GM19043 (cell line): ENCODE measurements at regions not wholly inside any gene's neighbourhood (a gene's known extent, or its start where the extent isn't known, plus 50 kb on each side); places are given as distances from the start of the nearest gene placed in this dataset.

ENCODE experiments used
- ATAC-seq: cut with Tn5 transposase; IDR thresholded peaks from one replicate; pipeline ENCODE4 v1.9.1; 2021; ENCODE audit warnings: low read depth; ENCODE audit not compliant: unreplicated experiment

- no peak for ATAC-seq
Measured at GRCh38 chr9:99731950-99732349, 89.7 kb upstream of the NR4A3 start.

DNA sequence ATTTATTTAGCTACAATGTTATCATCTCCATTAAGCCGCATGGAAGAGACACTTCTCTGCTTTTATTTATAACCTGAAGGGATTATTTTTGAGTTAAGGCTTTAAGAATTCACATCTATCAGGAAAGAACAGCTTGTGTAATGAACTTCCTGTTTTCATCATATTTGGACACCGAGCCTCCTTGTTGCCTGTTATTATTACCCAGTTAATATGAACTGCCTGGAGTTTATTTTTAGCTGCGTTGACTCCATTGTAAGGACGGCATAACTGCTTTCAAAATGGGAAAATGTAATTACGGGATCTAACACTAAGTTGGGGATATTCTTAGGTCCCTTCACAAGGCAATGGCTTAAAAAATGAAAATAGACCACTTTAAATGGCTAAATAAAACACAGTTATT is 89.0 kb upstream of the NR4A3 start:
- ATAC-seq: no peak

- no peak for ATAC-seq
Measured at GRCh38 chr9:99735041-99735440, 86.6 kb upstream of the NR4A3 start.

- no peak for ATAC-seq
Measured at GRCh38 chr9:99736291-99736690, 85.4 kb upstream of the NR4A3 start.

- ATAC-seq: no peak
Measured at GRCh38 chr9:99737649-99738048, 84.0 kb upstream of the NR4A3 start.

- no peak for ATAC-seq
Measured at GRCh38 chr9:99743006-99743405, 78.7 kb upstream of the NR4A3 start.

- ATAC-seq: no peak
Measured at GRCh38 chr9:99743455-99743854, 78.2 kb upstream of the NR4A3 start.

GRCh38 chr9:99744132-99744531 is 77.6 kb upstream of the NR4A3 start:
- no peak for ATAC-seq

GRCh38 chr9:99745085-99745484 is 76.6 kb upstream of the NR4A3 start:
- no peak for ATAC-seq

- no peak for ATAC-seq
Measured at GRCh38 chr9:99746406-99746805, 75.3 kb upstream of the NR4A3 start.

- no peak for ATAC-seq
Measured at GRCh38 chr9:99748266-99748665, 73.4 kb upstream of the NR4A3 start.

DNA sequence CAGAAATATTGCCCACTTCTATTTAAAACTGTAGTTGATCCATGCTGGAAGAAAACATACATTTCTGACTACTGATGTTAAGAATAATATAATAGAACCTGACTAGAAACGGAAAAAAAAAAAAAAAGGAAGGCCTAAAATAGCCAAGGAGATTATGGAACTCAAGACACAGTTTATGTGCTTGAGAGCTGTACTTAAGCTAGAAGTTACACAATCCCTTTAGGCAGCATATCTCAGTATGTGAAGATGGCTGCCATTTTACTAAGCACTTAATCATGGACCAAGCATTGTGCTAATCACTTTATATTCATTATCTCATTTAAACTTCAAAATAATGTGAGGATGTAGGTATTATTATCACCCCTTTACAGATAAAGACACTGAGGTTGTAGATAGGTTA is 73.0 kb upstream of the NR4A3 start:
- ATAC-seq: no peak

DNA sequence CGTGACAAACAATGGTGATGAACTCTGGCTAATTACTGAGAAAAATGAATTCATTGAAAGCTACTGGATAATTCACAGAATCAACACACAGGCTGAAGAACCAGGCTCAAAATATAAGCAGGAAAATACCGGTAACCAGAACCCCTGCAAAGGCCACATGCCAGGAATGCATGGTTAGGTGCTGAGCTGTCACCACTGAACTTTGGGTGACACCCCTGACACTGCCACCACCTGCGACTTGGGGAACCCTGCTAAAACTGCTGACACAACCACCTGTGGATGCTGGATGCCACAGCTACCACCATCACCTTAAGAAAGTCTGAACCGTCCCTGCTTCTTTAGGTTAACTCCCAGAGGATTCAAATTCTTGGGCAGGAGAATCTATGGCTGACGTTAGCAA is 72.0 kb upstream of the NR4A3 start:
- ATAC-seq: no peak

DNA sequence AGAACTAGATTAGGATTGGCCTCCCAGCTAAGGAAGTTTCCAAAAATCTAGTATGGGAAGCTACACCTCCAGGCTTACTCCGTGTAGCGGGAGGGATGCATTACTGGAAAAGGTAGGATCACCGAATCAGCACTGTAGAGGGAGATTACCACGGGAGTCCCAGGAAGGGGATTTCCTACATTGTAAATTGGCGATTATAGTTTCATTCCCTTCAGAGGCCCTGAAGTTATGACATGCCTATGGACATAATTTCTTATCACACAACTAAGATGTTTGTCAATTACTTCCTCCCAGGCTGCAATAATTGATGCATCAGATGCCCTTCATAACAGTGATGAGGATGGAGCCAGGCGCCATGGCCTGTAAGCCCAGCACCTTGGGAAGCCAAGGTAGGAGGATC is 71.2 kb upstream of the NR4A3 start:
- no peak for ATAC-seq

DNA sequence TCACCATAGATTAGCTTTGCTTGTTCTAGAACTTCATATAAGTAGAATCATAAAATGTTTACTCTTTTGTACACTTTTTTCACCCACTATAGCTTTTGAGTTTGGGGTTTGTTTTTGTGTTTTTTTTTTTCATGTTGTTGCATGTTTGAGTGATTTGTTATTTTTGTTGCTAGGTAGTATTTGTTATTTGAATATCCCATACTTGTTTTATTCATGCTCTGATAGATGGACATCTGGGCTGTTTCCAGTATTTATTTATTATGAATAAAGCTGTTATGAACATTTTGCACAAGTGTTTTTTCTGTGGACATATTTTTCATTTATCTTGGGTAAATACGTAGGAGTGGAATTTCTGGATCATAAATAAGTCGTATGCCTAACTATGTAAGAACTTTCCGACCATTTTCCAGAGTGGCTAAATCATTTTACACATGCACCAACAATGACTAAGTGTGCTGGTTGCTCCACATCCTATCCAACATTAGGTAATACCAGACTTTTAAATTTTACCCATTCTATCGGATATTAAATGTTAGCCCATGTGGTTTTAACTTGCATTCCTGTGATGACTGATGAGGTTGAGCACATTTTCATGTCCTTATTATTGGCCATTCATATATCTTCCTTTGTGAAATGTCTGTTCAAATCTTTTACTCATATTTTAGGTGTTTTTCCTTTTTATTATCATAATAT is 69.1 kb upstream of the NR4A3 start:
- no peak for ATAC-seq

DNA sequence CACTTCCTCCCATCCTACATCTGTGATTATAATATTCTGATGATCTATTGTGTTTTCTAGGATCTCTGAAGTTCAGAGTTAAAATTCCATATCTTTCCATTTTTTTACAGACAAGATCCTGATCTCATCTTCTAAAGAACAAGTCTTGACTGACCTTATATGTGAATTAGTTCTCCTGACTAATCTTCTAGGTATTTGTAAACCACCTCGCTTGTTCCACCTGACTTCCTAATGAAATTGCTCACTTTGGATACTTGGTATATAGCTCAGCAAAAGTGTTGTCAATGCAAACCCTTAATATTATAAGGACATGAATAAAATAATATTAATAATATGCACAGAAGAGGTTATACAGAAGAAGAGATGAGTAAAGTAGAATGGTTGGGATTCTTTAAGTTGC is 68.2 kb upstream of the NR4A3 start:
- no peak for ATAC-seq

DNA sequence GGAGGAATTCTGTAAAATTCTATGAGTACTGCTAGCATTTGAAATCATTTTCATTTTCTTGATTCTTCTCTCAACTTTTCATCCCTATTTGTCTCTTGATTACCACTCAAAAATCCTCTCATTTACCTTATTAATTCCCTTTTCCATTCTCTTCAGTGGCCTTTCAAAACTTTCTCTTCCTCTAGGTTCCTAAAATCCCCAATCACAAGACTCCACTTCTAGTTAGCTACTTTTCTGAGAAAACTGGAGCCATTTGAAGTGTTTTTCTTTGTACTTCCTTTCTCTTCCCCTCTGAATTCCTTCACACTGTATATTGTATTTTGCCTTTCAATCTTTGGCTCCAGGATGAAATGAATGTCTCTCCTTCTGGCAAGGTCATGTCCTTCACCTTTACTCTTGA is 61.3 kb upstream of the NR4A3 start:
- no peak for ATAC-seq

DNA sequence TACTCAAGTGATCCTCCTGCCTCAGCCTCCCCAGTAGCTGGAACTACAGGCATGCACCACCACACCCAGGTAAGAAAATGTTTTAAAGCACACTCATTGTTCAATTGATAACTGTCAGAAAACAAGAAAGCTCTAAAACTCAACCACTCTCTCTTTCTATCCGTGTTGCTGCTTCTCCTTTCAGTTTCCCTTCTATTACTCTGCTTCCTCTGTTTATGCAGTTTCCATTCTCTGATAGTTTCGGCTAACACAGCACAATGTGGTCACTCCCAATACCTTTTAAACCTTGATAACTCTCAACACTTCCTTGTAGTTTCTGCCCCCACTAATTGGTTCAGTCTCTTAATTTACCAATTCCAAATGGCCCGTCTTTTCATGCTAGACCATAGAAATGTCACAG is 59.2 kb upstream of the NR4A3 start:
- peak; percentile 100 for ATAC-seq
